HEK293T (cell line): ENCODE measurements at regions not wholly inside any gene's neighbourhood (a gene's known extent, or its start where the extent isn't known, plus 50 kb on each side); places are given as distances from the start of the nearest gene placed in this dataset.

Experiments used
- CTCF ChIA-PET: fragments of 350-600 bp; formaldehyde crosslinking; extraction: SDS; loops from one replicate; lab custom pipeline; 2021; ENCODE audit warnings: antibody characterized with exemption, inconsistent platforms; lab: Yijun Ruan, JAX
- POLR2A ChIA-PET: fragments of 350-600 bp; formaldehyde crosslinking; extraction: SDS; loops from one replicate; lab custom pipeline; 2020; ENCODE audit warnings: antibody characterized with exemption, inconsistent platforms; lab: Yijun Ruan, JAX
- DNase-seq: peaks from one replicate; pipeline ENCODE4 v3.0.0; 2012; ENCODE audit warnings: mixed read lengths; ENCODE audit errors: extremely low spot score
- ARNT ChIP-seq: fragments of 450-650 bp; IDR thresholded peaks from 2 replicates; pipeline ENCODE4 v1.6.1; 2017; ENCODE audit warnings: mild to moderate bottlenecking
- BHLHE40 ChIP-seq: fragments of 450-650 bp; IDR thresholded peaks from 2 replicates; pipeline ENCODE4 v1.6.1; 2016; ENCODE audit warnings: mild to moderate bottlenecking, moderate library complexity, borderline replicate concordance
- CTBP1 ChIP-seq: fragments of 450-650 bp; IDR thresholded peaks from 2 replicates; pipeline ENCODE4 v1.6.1; 2016; ENCODE audit warnings: borderline replicate concordance
- ELF4 ChIP-seq: fragments of 450-650 bp; IDR thresholded peaks from 2 replicates; pipeline ENCODE4 v1.6.1; 2017; ENCODE audit warnings: antibody characterized with exemption
- FOXA1 ChIP-seq: fragments of 450-650 bp; IDR thresholded peaks from 2 replicates; pipeline ENCODE4 v1.6.1; 2016; ENCODE audit warnings: mild to moderate bottlenecking
- FOXK2 ChIP-seq: fragments of 450-650 bp; IDR thresholded peaks from 2 replicates; pipeline ENCODE4 v1.6.1; 2016; ENCODE audit warnings: mild to moderate bottlenecking
- FOXM1 ChIP-seq: fragments of 450-650 bp; IDR thresholded peaks from 2 replicates; pipeline ENCODE4 v1.6.1; 2017; ENCODE audit warnings: mild to moderate bottlenecking, borderline replicate concordance
- HDGF ChIP-seq: fragments of 450-650 bp; IDR thresholded peaks from 2 replicates; pipeline ENCODE4 v1.6.1; 2017; ENCODE audit warnings: antibody characterized with exemption, borderline replicate concordance
- L3MBTL2 ChIP-seq: fragments of 450-650 bp; conservative IDR thresholded peaks from 2 replicates; pipeline ENCODE4 v1.6.1; 2016; ENCODE audit warnings: mild to moderate bottlenecking
- LEF1 ChIP-seq: fragments of 450-650 bp; IDR thresholded peaks from 2 replicates; pipeline ENCODE4 v1.6.1; 2017; ENCODE audit warnings: mild to moderate bottlenecking, borderline replicate concordance
- NFRKB ChIP-seq: fragments of 450-650 bp; IDR thresholded peaks from 2 replicates; pipeline ENCODE4 v1.6.1; 2016; ENCODE audit warnings: mild to moderate bottlenecking, moderate library complexity
- PKNOX1 ChIP-seq: fragments of 450-650 bp; IDR thresholded peaks from 2 replicates; pipeline ENCODE4 v1.6.1; 2016
- SP1 ChIP-seq: fragments of 450-650 bp; IDR thresholded peaks from 2 replicates; pipeline ENCODE4 v1.6.1; 2017
- SUZ12 ChIP-seq: fragments of 450-650 bp; IDR thresholded peaks from 2 replicates; pipeline ENCODE4 v1.6.1; 2016; ENCODE audit warnings: mild to moderate bottlenecking
- TARDBP ChIP-seq: fragments of 450-650 bp; IDR thresholded peaks from 2 replicates; pipeline ENCODE4 v1.6.1; 2016
- ZNF384 ChIP-seq: fragments of 450-650 bp; IDR thresholded peaks from 2 replicates; pipeline ENCODE4 v1.6.1; 2016

- peak; percentile 15 for DNase-seq
- ChIA-PET CTCF (interaction anchor here (0.7 kb wide), 1 partner anchor 119 kb away, joined by 3 read pairs; no protein-coding TSS in a partner anchor), POLR2A (no interaction called here)
- TF ChIP-seq PKNOX1 = peak; percentile 77
- no peak for TF ChIP-seq ZNF384
- no peak for TF ChIP-seq ARNT
- TF ChIP-seq SP1 = no peak
- TF ChIP-seq L3MBTL2 = no peak
- TF ChIP-seq NFRKB = no peak
These were observed 189.5 kb downstream of the SEC61B start for GRCh38 chr9:99411479-99412115.

GRCh38 chr9:99412606-99413005, 190.5 kb downstream of the SEC61B start:
- CTCF ChIA-PET = interaction anchor here (0.6 kb wide), 1 partner anchor 761 kb away, joined by 3 read pairs; no protein-coding TSS in a partner anchor
- no peak for TF ChIP-seq CTBP1
- TF ChIP-seq BHLHE40 = no peak
- no peak for TF ChIP-seq ARNT
- TF ChIP-seq TARDBP = no peak
- TF ChIP-seq LEF1 = no peak
- TF ChIP-seq SP1 = no peak
- TF ChIP-seq L3MBTL2 = no peak
- TF ChIP-seq ZNF384 = no peak
- TF ChIP-seq FOXA1 = no peak
- POLR2A ChIA-PET = no interaction called here
- DNase-seq = no peak

GRCh38 chr9:99414321-99414720, 192.2 kb downstream of the SEC61B start:
- CTCF ChIA-PET = no interaction called here
- DNase-seq = no peak
- POLR2A ChIA-PET = interaction anchor here (0.6 to 1.2 kb wide), 2 partner anchors 33 to 381 kb away, joined by 3 read pairs; no protein-coding TSS in a partner anchor
- TF ChIP-seq PKNOX1 = no peak
- no peak for TF ChIP-seq HDGF
- TF ChIP-seq ARNT = no peak
- TF ChIP-seq ELF4 = no peak
- TF ChIP-seq FOXK2 = no peak
- no peak for TF ChIP-seq CTBP1
- no peak for TF ChIP-seq ZNF384
- TF ChIP-seq TARDBP = no peak
- no peak for TF ChIP-seq LEF1
- no peak for TF ChIP-seq BHLHE40

- POLR2A ChIA-PET = interaction anchor here (1.2 kb wide), 1 partner anchor 34 kb away, joined by 3 read pairs; no protein-coding TSS in a partner anchor
- TF ChIP-seq FOXA1 = no peak
- no peak for TF ChIP-seq PKNOX1
- TF ChIP-seq SP1 = no peak
- no peak for TF ChIP-seq LEF1
- TF ChIP-seq ZNF384 = no peak
- TF ChIP-seq SUZ12 = no peak
- no peak for TF ChIP-seq CTBP1
- no peak for TF ChIP-seq HDGF
- CTCF ChIA-PET = no interaction called here
- no peak for DNase-seq
These were observed 193.5 kb downstream of the SEC61B start for GRCh38 chr9:99415606-99416005.

- CTCF ChIA-PET = no interaction called here
- no peak for DNase-seq
- POLR2A ChIA-PET = no interaction called here
- TF ChIP-seq L3MBTL2 (no peak), FOXA1 (no peak), CTBP1 (no peak), HDGF (no peak), ZNF384 (no peak), LEF1 (no peak), SP1 (no peak), TARDBP (no peak), FOXK2 (no peak), NFRKB (no peak), ELF4 (no peak), FOXM1 (no peak), ARNT (no peak)
These were observed 193.9 kb downstream of the SEC61B start for GRCh38 chr9:99416007-99416406.

GRCh38 chr9:99419070-99419469, 197.0 kb downstream of the SEC61B start:
- POLR2A ChIA-PET = no interaction called here
- TF ChIP-seq ARNT (no peak), NFRKB (no peak), BHLHE40 (no peak), L3MBTL2 (no peak), ELF4 (no peak), LEF1 (no peak), FOXM1 (no peak), SP1 (no peak), CTBP1 (no peak)
- DNase-seq = no peak
- CTCF ChIA-PET = interaction anchor here (0.6 to 1.0 kb wide), 2 partner anchors 17 to 450 kb away, joined by 3 to 4 read pairs; no protein-coding TSS in a partner anchor
